Body of pancreas (tissue), 4 donors: ENCODE measurements at regions not wholly inside any gene's neighbourhood (a gene's known extent, or its start where the extent isn't known, plus 50 kb on each side); places are given as distances from the start of the nearest gene placed in this dataset.

Source experiments
- ATAC-seq: fragments of 150-250 bp; one replicate; pipeline ENCODE4 v1.9.1; 2016
- DNase-seq, 4 donors: peaks; one replicate each; pipeline ENCODE4 v3.0.0-alpha.2; 2019
- H3K27ac ChIP-seq, 4 donors: fragments of 200-600 bp; sonication (generic); 1 replicate in 3 of 4; 2 replicates in 1 of 4; pipeline versions ENCODE4 v1.5.1 to v1.6.1; 2016 to 2019; ENCODE audit warnings: mild to moderate bottlenecking in 1 of 4, mixed read lengths in 1 of 4, moderate library complexity in 1 of 4
- H3K27me3 ChIP-seq, 2 donors: fragments of 200-600 bp; sonication (generic); one replicate each; pipeline ENCODE4 v1.6.0; 2016; ENCODE audit warnings: mild to moderate bottlenecking in 1 of 2
- H3K36me3 ChIP-seq, 2 donors: fragments of 200-600 bp; sonication (generic); replicated peaks in 1 of 2; 2 replicates each; pipeline ENCODE4 v1.5.1; 2016; ENCODE audit warnings: low read depth in 2 of 2; ENCODE audit not compliant: insufficient read depth in 1 of 2
- H3K4me1 ChIP-seq: fragments of 200-600 bp; sonication (generic); one replicate; pipeline ENCODE4 v1.6.0; 2016
- H3K4me3 ChIP-seq, 2 donors: fragments of 200-600 bp; sonication (generic); 1 replicate in 1 of 2; 2 replicates in 1 of 2; pipeline ENCODE4 v1.5.1; 2016 to 2019
- H3K9me3 ChIP-seq, 3 donors: fragments of 200-600 bp; sonication (generic); 1 replicate in 2 of 3; 2 replicates in 1 of 3; pipeline ENCODE4 v1.5.1; 2016
- POLR2A ChIP-seq, 3 donors: fragments of 450-650 bp; IDR thresholded peaks; one replicate each; pipeline ENCODE4 v1.6.1; 2016; ENCODE audit warnings: antibody characterized with exemption in 3 of 3, mild to moderate bottlenecking in 2 of 3
- WGBS, 2 donors: methylation state at CpG; one replicate each; pipeline ENCODE4 v1.1.5; 2017; 5-methylcytosine and 5-hydroxymethylcytosine counted together
- intact Hi-C: fragments of 100-400 bp; cut with DNase I; formaldehyde crosslinking; loops from one replicate; pipeline ENCODE4 v1.15.1; 2023
- TF ChIP-seq, protein P1 (sequence below), 7 experiments: fragments of 450-650 bp in 4 of 7; fragments of 200-600 bp in 3 of 7; sonication (generic) in 3 of 7; IDR thresholded peaks; one replicate each; pipeline ENCODE4 v1.5.1; 2016 to 2019; ENCODE audit warnings: antibody characterized with exemption in 7 of 7

DNA sequence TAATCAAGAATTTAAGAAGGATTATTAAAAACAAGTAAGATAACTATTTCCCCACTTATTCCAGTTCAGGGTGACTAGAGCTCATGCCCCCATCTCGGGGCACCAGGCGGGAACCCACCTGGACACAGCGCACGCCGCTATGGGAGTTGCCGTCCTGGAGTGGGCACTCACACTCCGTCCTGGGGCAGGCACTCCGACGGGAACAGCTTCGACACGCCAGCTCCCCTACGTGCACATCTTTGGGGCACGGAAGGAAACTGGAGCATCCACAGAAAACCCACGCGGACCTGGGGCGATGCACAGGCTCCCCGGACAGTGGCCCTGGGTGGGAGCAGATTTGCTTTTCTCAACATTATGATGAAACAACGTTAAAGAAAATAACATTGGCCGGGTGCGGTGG, 52.0 kb upstream of the GATA5 start:
- no peak for DNase-seq
- Histone ChIP-seq H3K36me3 (no peaks in the 10 kb centered on the region), H3K4me3 (no peak overlapping the region), H3K4me1 (no peaks in the 10 kb centered on the region), H3K9me3 (no peaks in the 10 kb centered on the region), H3K27ac (no peak overlapping the region), H3K27me3 (peaks cover 0 to 29% of the 10 kb centered on the region in 2 donors)
- WGBS, 2 donors, result 77 to 85% methylated on average over 14 to 20 of the region's 20 CpGs
- ATAC-seq, result no peak
- intact Hi-C loops, result no loop called here
- no peak for TF ChIP-seq POLR2A (IDR thresholded peaks at IDR 0.05)

DNA sequence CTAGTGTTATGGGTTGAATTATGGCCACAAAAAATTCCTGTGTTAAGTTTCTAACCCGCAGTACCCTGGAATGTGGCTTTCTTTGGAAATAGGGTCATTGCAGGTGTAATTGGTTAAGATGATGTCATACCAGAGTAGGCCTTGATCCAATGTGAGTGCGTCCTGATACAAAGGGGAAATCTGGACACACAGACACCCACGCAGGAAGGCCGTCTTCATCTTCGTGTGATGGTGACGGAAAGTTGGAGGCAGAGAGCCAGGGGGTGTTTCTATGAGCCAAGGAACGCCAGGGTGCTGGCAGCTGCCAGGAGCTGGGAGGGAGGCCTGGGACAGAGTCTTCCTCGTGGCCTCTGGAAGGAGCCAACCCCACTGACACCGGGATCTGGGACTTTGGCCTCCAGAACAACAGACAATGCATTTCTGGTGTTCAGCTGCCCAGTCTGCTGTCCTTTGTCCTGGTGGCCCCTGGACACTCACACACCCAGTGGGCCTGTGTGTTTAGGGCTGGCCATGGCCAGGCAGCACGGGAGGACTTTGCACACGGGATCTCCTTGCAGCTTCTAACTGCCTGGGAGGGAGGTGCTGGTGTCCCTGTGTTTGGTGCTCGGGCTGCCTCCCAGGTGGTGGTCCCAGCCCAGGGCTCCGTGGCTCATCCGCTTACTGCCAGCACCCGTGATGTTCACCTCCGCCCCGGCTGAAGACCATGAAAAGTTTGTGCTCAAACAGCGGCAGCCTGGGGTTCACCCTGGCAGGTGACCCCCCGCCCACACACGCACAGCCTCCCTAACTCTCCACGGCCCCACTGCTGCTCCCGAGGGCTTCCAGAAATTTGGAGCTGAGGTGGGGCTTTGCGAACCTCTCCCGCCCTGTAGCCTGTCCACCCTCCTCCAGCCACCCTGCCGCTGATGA, 53.4 kb upstream of the GATA5 start:
- DNase-seq (no peak), ATAC-seq (no peak)
- TF ChIP-seq, protein P1, sequence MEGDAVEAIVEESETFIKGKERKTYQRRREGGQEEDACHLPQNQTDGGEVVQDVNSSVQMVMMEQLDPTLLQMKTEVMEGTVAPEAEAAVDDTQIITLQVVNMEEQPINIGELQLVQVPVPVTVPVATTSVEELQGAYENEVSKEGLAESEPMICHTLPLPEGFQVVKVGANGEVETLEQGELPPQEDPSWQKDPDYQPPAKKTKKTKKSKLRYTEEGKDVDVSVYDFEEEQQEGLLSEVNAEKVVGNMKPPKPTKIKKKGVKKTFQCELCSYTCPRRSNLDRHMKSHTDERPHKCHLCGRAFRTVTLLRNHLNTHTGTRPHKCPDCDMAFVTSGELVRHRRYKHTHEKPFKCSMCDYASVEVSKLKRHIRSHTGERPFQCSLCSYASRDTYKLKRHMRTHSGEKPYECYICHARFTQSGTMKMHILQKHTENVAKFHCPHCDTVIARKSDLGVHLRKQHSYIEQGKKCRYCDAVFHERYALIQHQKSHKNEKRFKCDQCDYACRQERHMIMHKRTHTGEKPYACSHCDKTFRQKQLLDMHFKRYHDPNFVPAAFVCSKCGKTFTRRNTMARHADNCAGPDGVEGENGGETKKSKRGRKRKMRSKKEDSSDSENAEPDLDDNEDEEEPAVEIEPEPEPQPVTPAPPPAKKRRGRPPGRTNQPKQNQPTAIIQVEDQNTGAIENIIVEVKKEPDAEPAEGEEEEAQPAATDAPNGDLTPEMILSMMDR (IDR thresholded peaks at IDR 0.05), result no peak
- TF ChIP-seq POLR2A (IDR thresholded peaks at IDR 0.05), result no peak

DNA sequence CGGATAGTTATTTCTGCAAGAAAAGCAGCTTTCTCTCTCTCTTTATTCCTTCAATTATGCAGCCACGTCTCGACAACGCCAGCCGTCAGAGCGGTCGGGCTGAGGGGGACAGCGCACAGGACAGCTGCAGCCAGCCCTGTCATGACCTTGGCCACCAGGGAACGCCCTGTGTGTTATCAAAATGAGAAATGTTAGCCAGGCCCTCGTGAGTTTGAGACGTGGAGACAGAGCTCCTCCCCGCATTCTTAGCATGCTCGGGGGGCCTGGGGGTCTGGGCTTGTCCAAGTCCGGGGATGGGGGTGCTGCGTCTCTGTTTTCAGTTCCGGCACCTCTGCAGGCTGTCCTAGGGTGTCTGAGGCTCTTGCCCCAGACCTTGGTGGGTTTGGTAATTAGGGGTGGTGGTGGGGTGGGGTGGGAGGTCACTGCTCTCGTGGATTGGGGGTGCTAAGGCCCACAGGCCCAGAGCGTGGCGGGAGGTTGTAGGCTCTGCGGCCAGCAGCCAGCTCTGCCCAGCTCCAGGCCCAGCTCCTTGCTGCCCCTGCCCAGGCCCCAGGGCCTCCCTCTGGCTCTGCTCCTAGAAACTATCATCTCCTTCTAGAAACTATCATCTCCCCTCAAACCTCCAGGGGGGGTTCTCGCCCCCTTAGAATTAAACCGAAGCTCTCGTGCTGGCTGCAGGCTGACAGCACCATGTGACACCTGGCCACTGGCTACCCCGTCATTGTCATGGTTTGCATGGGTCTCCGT, 54.3 kb upstream of the GATA5 start:
- no peak for ATAC-seq
- Histone ChIP-seq H3K4me3 (no peak overlapping the region), H3K27ac (no peak overlapping the region), H3K36me3 (no peaks in the 10 kb centered on the region), H3K27me3 (peaks cover 0 to 11% of the 10 kb centered on the region in 2 donors), H3K4me1 (no peaks in the 10 kb centered on the region), H3K9me3 (no peaks in the 10 kb centered on the region)
- WGBS, 2 donors, result 37 to 43% methylated on average over 18 to 25 of the region's 25 CpGs
- intact Hi-C loops, result no loop called here
- TF ChIP-seq POLR2A (IDR thresholded peaks at IDR 0.05), result no peak
- TF ChIP-seq, protein P1 (IDR thresholded peaks at IDR 0.05), result no peak
- DNase-seq, result no peak

More for the DNA sequence above, 53.4 kb upstream of the GATA5 start:
- H3K27ac ChIP-seq, result no peak overlapping the region
- H3K27me3 ChIP-seq, result peaks cover 0 to 17% of the 10 kb centered on the region in 2 donors
- no peaks in the 10 kb centered on the region for H3K4me1 ChIP-seq
- intact Hi-C loops, result no loop called here
- H3K9me3 ChIP-seq, result no peaks in the 10 kb centered on the region
- H3K4me3 ChIP-seq, result no peak overlapping the region
- no peaks in the 10 kb centered on the region for H3K36me3 ChIP-seq
- 49 to 64% methylated on average over 18 to 25 of the region's 25 CpGs for WGBS, 2 donors

DNA sequence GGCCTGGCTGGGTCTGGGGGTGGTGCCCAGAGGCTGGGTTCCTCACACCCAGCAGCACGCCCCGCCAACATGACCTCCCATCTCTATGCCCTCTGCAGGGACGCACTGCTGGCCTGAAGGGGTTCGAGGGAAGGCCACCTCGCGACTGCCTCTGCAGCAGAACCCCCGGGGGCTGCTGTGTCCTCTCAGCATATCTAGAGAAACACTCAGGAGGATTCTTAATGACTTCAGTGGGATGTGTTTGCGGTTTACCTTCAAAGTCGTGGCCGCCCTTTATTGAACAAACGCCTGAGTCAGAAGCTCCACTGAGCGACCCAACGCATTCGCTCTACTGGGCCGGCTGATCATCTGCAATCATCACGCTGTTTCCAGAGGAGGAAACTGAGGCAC, 54.8 kb upstream of the GATA5 start:
- H3K27me3 ChIP-seq, result peaks cover 0 to 11% of the 10 kb centered on the region in 2 donors
- intact Hi-C loops, result no loop called here
- TF ChIP-seq POLR2A (IDR thresholded peaks at IDR 0.05), result no peak
- TF ChIP-seq, protein P1 (IDR thresholded peaks at IDR 0.05), result no peak
- DNase-seq, result no peak
- 75 to 81% methylated on average over 11 to 16 of the region's 16 CpGs for WGBS, 2 donors
- no peak for ATAC-seq
- no peaks in the 10 kb centered on the region for H3K9me3 ChIP-seq
- no peaks in the 10 kb centered on the region for H3K4me1 ChIP-seq
- H3K36me3 ChIP-seq, result no peaks in the 10 kb centered on the region
- no peak overlapping the region for H3K27ac ChIP-seq
- no peak overlapping the region for H3K4me3 ChIP-seq

DNA sequence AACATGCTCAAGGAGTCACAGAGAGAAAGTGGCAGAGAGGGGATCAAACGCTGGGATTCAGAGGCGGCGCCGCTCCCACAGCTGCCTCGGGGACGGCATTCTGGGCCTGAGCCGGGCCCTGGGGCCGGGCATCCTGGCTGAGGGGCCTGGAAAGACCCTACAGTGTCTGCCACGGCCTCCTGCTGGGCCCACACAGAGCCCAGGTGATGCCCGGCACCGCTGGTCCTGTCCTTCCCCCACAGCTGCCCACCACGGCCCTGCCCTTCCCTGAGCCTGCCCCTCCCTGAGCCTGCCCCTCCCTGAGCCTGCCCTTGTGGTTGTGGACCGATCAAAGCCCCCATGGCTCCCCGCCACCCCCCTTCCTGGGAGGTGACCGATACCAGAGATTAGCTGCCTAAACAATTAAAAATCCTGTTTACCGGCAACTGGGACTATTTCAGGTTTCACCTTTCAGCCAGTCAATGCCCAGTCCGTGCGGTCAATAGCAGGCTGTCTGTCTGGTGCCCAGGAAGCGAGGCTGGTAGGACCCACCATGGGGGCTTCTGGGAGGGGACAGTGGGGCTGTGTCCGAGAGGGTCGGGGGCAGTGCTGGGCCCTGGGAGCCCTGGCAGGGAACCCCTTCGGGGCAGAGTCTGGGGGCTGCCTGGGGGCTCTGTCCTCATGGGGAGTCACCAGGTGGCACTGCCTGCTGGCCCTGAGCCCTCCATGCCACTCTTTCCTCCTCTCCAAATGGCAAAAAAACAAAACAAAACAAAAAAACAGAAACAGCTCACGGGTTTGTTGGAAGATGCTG, 55.4 kb upstream of the GATA5 start:
- DNase-seq (no peak), ATAC-seq (no peak)
- Histone ChIP-seq H3K4me1 (no peaks in the 10 kb centered on the region), H3K4me3 (no peak overlapping the region), H3K27me3 (peaks cover 0 to 11% of the 10 kb centered on the region in 2 donors), H3K9me3 (no peaks in the 10 kb centered on the region), H3K27ac (no peak overlapping the region), H3K36me3 (no peaks in the 10 kb centered on the region)
- intact Hi-C loops, result no loop called here
- no peak for TF ChIP-seq POLR2A (IDR thresholded peaks at IDR 0.05)
- TF ChIP-seq, protein P1 (IDR thresholded peaks at IDR 0.05), result no peak
- WGBS, 2 donors, result 58 to 68% methylated on average over 14 to 23 of the region's 23 CpGs
